Muscle layer of duodenum (tissue), 2 donors: ENCODE measurements at regions not wholly inside any gene's neighbourhood (a gene's known extent, or its start where the extent isn't known, plus 50 kb on each side); places are given as distances from the start of the nearest gene placed in this dataset.

Experiments used
- H3K27ac ChIP-seq: one replicate; pipeline ENCODE4 v1.7.0; 2013; ENCODE audit warnings: mild to moderate bottlenecking, low read length
- H3K27me3 ChIP-seq: one replicate; pipeline ENCODE4 v1.7.0; 2013; ENCODE audit warnings: low read depth, mild to moderate bottlenecking, control low read depth, low read length
- H3K36me3 ChIP-seq, 2 donors: one replicate each; pipeline ENCODE4 v1.7.0; 2013; ENCODE audit warnings: low read length in 2 of 2, control low read depth in 1 of 2, mild to moderate bottlenecking in 1 of 2; ENCODE audit not compliant: insufficient read depth in 2 of 2, control insufficient read depth in 1 of 2
- H3K4me1 ChIP-seq, 2 donors: one replicate each; pipeline ENCODE4 v1.7.0; 2013; ENCODE audit warnings: low read length in 2 of 2, mild to moderate bottlenecking in 2 of 2, control low read depth in 1 of 2, moderate library complexity in 1 of 2; ENCODE audit not compliant: insufficient read depth in 2 of 2, control insufficient read depth in 1 of 2
- H3K4me3 ChIP-seq, 2 donors: one replicate each; pipeline ENCODE4 v1.7.0; 2013; ENCODE audit warnings: low read length in 2 of 2, low read depth in 1 of 2, mild to moderate bottlenecking in 1 of 2
- H3K9me3 ChIP-seq, 2 donors: one replicate each; pipeline ENCODE4 v1.7.0; 2013; ENCODE audit warnings: low read length in 2 of 2, control low read depth in 1 of 2, mild to moderate bottlenecking in 1 of 2; ENCODE audit not compliant: control insufficient read depth in 1 of 2
- donor health status: healthy.

- Histone ChIP-seq H3K27ac (no peak overlapping the region), H3K9me3 (no peaks in the 10 kb centered on the region), H3K4me3 (no peak overlapping the region), H3K27me3 (no peaks in the 10 kb centered on the region), H3K4me1 (no peaks in the 10 kb centered on the region), H3K36me3 (no peaks in the 10 kb centered on the region)
These were observed 754.4 kb upstream of the IGFBP3 start for GRCh38 chr7:46675456-46675855.

- H3K36me3 ChIP-seq = no peaks in the 10 kb centered on the region
- no peak overlapping the region for H3K4me3 ChIP-seq
- H3K9me3 ChIP-seq = no peaks in the 10 kb centered on the region
- no peaks in the 10 kb centered on the region for H3K4me1 ChIP-seq
- no peaks in the 10 kb centered on the region for H3K27me3 ChIP-seq
- no peak overlapping the region for H3K27ac ChIP-seq
These were observed 751.8 kb upstream of the IGFBP3 start for GRCh38 chr7:46672861-46673260.

GRCh38 chr7:46671108-46671769, 750.2 kb upstream of the IGFBP3 start:
- H3K4me1 ChIP-seq = no peaks in the 10 kb centered on the region

GRCh38 chr7:46669028-46669427, 748.0 kb upstream of the IGFBP3 start:
- Histone ChIP-seq H3K27me3 (no peaks in the 10 kb centered on the region), H3K27ac (no peak overlapping the region), H3K4me3 (no peak overlapping the region)

More at GRCh38 chr7:46671108-46671769, 750.2 kb upstream of the IGFBP3 start:
- no peak overlapping the region for H3K4me3 ChIP-seq
- H3K9me3 ChIP-seq = no peaks in the 10 kb centered on the region
- H3K36me3 ChIP-seq = no peaks in the 10 kb centered on the region
- H3K27ac ChIP-seq = no peak overlapping the region
- no peaks in the 10 kb centered on the region for H3K27me3 ChIP-seq

GRCh38 chr7:46664453-46664852, 743.4 kb upstream of the IGFBP3 start:
- H3K36me3 ChIP-seq = no peaks in the 10 kb centered on the region
- no peaks in the 10 kb centered on the region for H3K9me3 ChIP-seq
- H3K27ac ChIP-seq = no peak overlapping the region
- no peaks in the 10 kb centered on the region for H3K4me1 ChIP-seq
- H3K27me3 ChIP-seq = no peaks in the 10 kb centered on the region
- no peak overlapping the region for H3K4me3 ChIP-seq

More at GRCh38 chr7:46669028-46669427, 748.0 kb upstream of the IGFBP3 start:
- H3K36me3 ChIP-seq = no peaks in the 10 kb centered on the region
- no peaks in the 10 kb centered on the region for H3K4me1 ChIP-seq
- no peaks in the 10 kb centered on the region for H3K9me3 ChIP-seq

- no peak overlapping the region for H3K4me3 ChIP-seq
- no peaks in the 10 kb centered on the region for H3K36me3 ChIP-seq
- H3K9me3 ChIP-seq = no peaks in the 10 kb centered on the region
- no peaks in the 10 kb centered on the region for H3K4me1 ChIP-seq
- no peaks in the 10 kb centered on the region for H3K27me3 ChIP-seq
- no peak overlapping the region for H3K27ac ChIP-seq
These were observed 742.0 kb upstream of the IGFBP3 start for GRCh38 chr7:46663025-46663424.

GRCh38 chr7:46661431-46661830, 740.4 kb upstream of the IGFBP3 start:
- Histone ChIP-seq H3K4me1 (no peaks in the 10 kb centered on the region), H3K36me3 (no peaks in the 10 kb centered on the region), H3K27ac (no peak overlapping the region), H3K9me3 (no peaks in the 10 kb centered on the region), H3K4me3 (no peak overlapping the region), H3K27me3 (no peaks in the 10 kb centered on the region)

GRCh38 chr7:46660402-46660980, 739.4 kb upstream of the IGFBP3 start:
- no peak overlapping the region for H3K27ac ChIP-seq

GRCh38 chr7:46658281-46658680, 737.2 kb upstream of the IGFBP3 start:
- H3K4me1 ChIP-seq = no peaks in the 10 kb centered on the region
- H3K36me3 ChIP-seq = no peaks in the 10 kb centered on the region
- H3K27ac ChIP-seq = no peak overlapping the region
- no peaks in the 10 kb centered on the region for H3K27me3 ChIP-seq
- no peaks in the 10 kb centered on the region for H3K9me3 ChIP-seq
- no peak overlapping the region for H3K4me3 ChIP-seq

More at GRCh38 chr7:46660402-46660980, 739.4 kb upstream of the IGFBP3 start:
- no peaks in the 10 kb centered on the region for H3K27me3 ChIP-seq
- no peaks in the 10 kb centered on the region for H3K9me3 ChIP-seq
- no peak overlapping the region for H3K4me3 ChIP-seq
- no peaks in the 10 kb centered on the region for H3K4me1 ChIP-seq
- H3K36me3 ChIP-seq = no peaks in the 10 kb centered on the region

- Histone ChIP-seq H3K27ac (no peak overlapping the region), H3K27me3 (no peaks in the 10 kb centered on the region), H3K4me3 (no peak overlapping the region), H3K4me1 (no peaks in the 10 kb centered on the region), H3K9me3 (no peaks in the 10 kb centered on the region), H3K36me3 (no peaks in the 10 kb centered on the region)
These were observed 733.7 kb upstream of the IGFBP3 start for GRCh38 chr7:46654546-46655443.

- H3K9me3 ChIP-seq = no peaks in the 10 kb centered on the region
- no peak overlapping the region for H3K27ac ChIP-seq
- no peaks in the 10 kb centered on the region for H3K4me1 ChIP-seq
- H3K27me3 ChIP-seq = no peaks in the 10 kb centered on the region
- H3K4me3 ChIP-seq = no peak overlapping the region
- H3K36me3 ChIP-seq = no peaks in the 10 kb centered on the region
These were observed 732.8 kb upstream of the IGFBP3 start for GRCh38 chr7:46653848-46654247.
